GM12878 (cell line): ENCODE measurements at regions not wholly inside any gene's neighbourhood (a gene's known extent, or its start where the extent isn't known, plus 50 kb on each side); places are given as distances from the start of the nearest gene placed in this dataset.

ENCODE experiments used
- ATAC-seq: fragments of 200-7000 bp; cut with Tn5 transposase; 3 replicates; pipeline ENCODE4 v1.9.1; 2020; ENCODE audit warnings: mild to moderate bottlenecking, moderate library complexity
- BruUV-seq: library from RNA; stranded (reverse); fragments of 400-500 nt; replicated peaks from 2 replicates; lab custom pipeline; 2021; lab: Mats Ljungman, UMichigan
- CTCF ChIA-PET: fragments of 300-600 bp; sonication (Branson Sonifier 250); formaldehyde crosslinking; extraction: SDS; loops from one replicate; lab custom pipeline; 2021; ENCODE audit warnings: inconsistent platforms; lab: Yijun Ruan, JAX
- POLR2A ChIA-PET: fragments of 350-600 bp; formaldehyde crosslinking; extraction: SDS; loops from one replicate; lab custom pipeline; 2021; ENCODE audit warnings: inconsistent platforms; lab: Charles Lee
- RAD21 ChIA-PET: fragments of 300-600 bp; sonication (Branson Sonifier 250); formaldehyde crosslinking; loops from one replicate; lab custom pipeline; 2023; ENCODE audit warnings: antibody characterized with exemption; ENCODE audit not compliant: unreplicated experiment; lab: Charles Lee
- SMC1A ChIA-PET: fragments of 300-600 bp; sonication (Branson Sonifier 250); formaldehyde crosslinking; loops from one replicate; lab custom pipeline; 2023; ENCODE audit not compliant: unreplicated experiment, uncharacterized antibody; lab: Charles Lee
- DNase-seq: peaks from one replicate; pipeline ENCODE4 v3.0.0-alpha.2; 2011; ENCODE audit warnings: low read depth, low spot score
- FAIRE-seq: peaks from 3 replicates; lab custom pipeline; 2011; peaks lifted over from hg19 to GRCh38; lab: Jason Lieb, UNC
- H2AFZ ChIP-seq: 2 replicates; pipeline ENCODE4 v1.6.0; 2011; ENCODE audit warnings: low read depth, low read length, control low read depth; ENCODE audit not compliant: control insufficient read depth
- H3K27ac ChIP-seq: 2 replicates; pipeline ENCODE4 v1.5.1; 2011; ENCODE audit warnings: control low read depth; ENCODE audit not compliant: control insufficient read depth, insufficient read depth
- H3K27me3 ChIP-seq, 2 experiments: replicated peaks in 1 of 2; 2 replicates each; pipeline versions ENCODE4 v1.6.0 to v1.6.1; 2011; ENCODE audit warnings: low read length in 1 of 2; ENCODE audit not compliant: control insufficient read depth in 2 of 2, insufficient read depth in 2 of 2
- H3K36me3 ChIP-seq, 2 experiments: 2 replicates each; pipeline ENCODE4 v1.5.1; 2011; ENCODE audit warnings: low read length in 1 of 2; ENCODE audit not compliant: control insufficient read depth in 2 of 2, insufficient read depth in 2 of 2
- H3K4me1 ChIP-seq: 2 replicates; pipeline ENCODE4 v1.6.1; 2011; ENCODE audit warnings: mild to moderate bottlenecking, low read length, moderate library complexity, mixed read lengths; ENCODE audit not compliant: control insufficient read depth, insufficient read depth
- H3K4me2 ChIP-seq: 2 replicates; pipeline ENCODE4 v1.6.0; 2011; ENCODE audit warnings: control low read depth; ENCODE audit not compliant: control insufficient read depth, insufficient read depth
- H3K4me3 ChIP-seq: fragments of 200-600 bp; sonication (generic); 2 replicates; pipeline ENCODE4 v1.5.1; 2016
- H3K79me2 ChIP-seq: 2 replicates; pipeline ENCODE4 v1.6.0; 2011; ENCODE audit warnings: low read length; ENCODE audit not compliant: control insufficient read depth, insufficient read depth
- H3K9ac ChIP-seq: 2 replicates; pipeline ENCODE4 v1.8.0; 2011; ENCODE audit warnings: low read length, control low read depth, mixed read lengths; ENCODE audit not compliant: control insufficient read depth, insufficient read depth
- H3K9me3 ChIP-seq: replicated peaks from 3 replicates; pipeline ENCODE4 v1.5.1; 2011; ENCODE audit warnings: mild to moderate bottlenecking, low read length; ENCODE audit not compliant: control insufficient read depth, insufficient read depth
- H4K20me1 ChIP-seq: 2 replicates; pipeline ENCODE4 v1.6.0; 2011; ENCODE audit not compliant: control insufficient read depth, insufficient read depth
- CHD4 ChIP-seq: fragments of 200-600 bp; sonication (generic); IDR thresholded peaks from 2 replicates; pipeline ENCODE4 v1.6.1; 2016; ENCODE audit warnings: mild to moderate bottlenecking
- ETV6 ChIP-seq, 2 experiments: fragments of 450-650 bp in 1 of 2; IDR thresholded peaks in 1 of 2; conservative IDR thresholded peaks in 1 of 2; 2 replicates each; pipeline ENCODE4 v1.6.1; 2014; ENCODE audit warnings: antibody characterized with exemption in 1 of 2, borderline replicate concordance in 1 of 2, low read depth in 1 of 2, mild to moderate bottlenecking in 1 of 2, moderate library complexity in 1 of 2
- FOXK2 ChIP-seq: fragments of 450-650 bp; IDR thresholded peaks from 2 replicates; pipeline ENCODE4 v1.6.1; 2017; ENCODE audit warnings: mild to moderate bottlenecking, moderate library complexity
- NFXL1 ChIP-seq: fragments of 450-650 bp; IDR thresholded peaks from 2 replicates; pipeline ENCODE4 v1.6.1; 2017; ENCODE audit warnings: antibody characterized with exemption, mild to moderate bottlenecking, borderline replicate concordance
- NFYA ChIP-seq: IDR thresholded peaks from 2 replicates; pipeline ENCODE4 v1.6.1; 2011; ENCODE audit warnings: low read depth, mild to moderate bottlenecking, low read length, improper control_type of control experiment, borderline replicate concordance
- POLR2AphosphoS5 ChIP-seq: IDR thresholded peaks from 2 replicates; pipeline ENCODE4 v1.6.1; 2011; ENCODE audit warnings: mild to moderate bottlenecking, low read length, inconsistent platforms
- STAT3 ChIP-seq: IDR thresholded peaks from 2 replicates; pipeline ENCODE4 v1.6.1; 2011; ENCODE audit warnings: low read depth, low read length, improper control_type of control experiment
- TARDBP ChIP-seq: IDR thresholded peaks from 2 replicates; pipeline ENCODE4 v1.6.1; 2016; ENCODE audit warnings: borderline replicate concordance
- WGBS: methylation state at CpG from one replicate; pipeline ENCODE4 v1.1.6; 2016; ENCODE audit warnings: low lambda C conversion rate; ENCODE audit not compliant: insufficient replicate concordance, insufficient coverage; ENCODE audit errors: missing lambda C conversion rate; 5-methylcytosine and 5-hydroxymethylcytosine counted together
- in situ Hi-C: fragments of 300-500 bp; cut with MboI; formaldehyde crosslinking; loops from 9 replicates; pipeline ENCODE4 v1.14.3; 2018; ENCODE audit warnings: mixed read lengths
- intact Hi-C: fragments of 100-400 bp; cut with micrococcal nuclease; formaldehyde crosslinking; loops from one replicate; pipeline ENCODE4 v1.14.2; 2022; ENCODE audit not compliant: unreplicated experiment

- TF ChIP-seq NFYA: no peak
- TF ChIP-seq FOXK2: no peak
- TF ChIP-seq NFXL1: no peak
- TF ChIP-seq POLR2AphosphoS5: no peak
- no peak for TF ChIP-seq CHD4
- TF ChIP-seq STAT3: no peak
- TF ChIP-seq TARDBP: no peak
- no peak for TF ChIP-seq ETV6 (conservative IDR thresholded peaks at IDR 0.05 in 1 of 2, IDR thresholded peaks at IDR 0.05 in 1 of 2; ENCODE audit: borderline replicate concordance in 1 of 2, low read depth in 1 of 2)
- intact Hi-C loops (no loop called here), in situ Hi-C loops (no loop called here)
- ChIA-PET RAD21 (no interaction called here), POLR2A (interaction anchor here (0.6 kb wide), 1 partner anchor 1469 kb away, joined by 5 read pairs; no protein-coding TSS in a partner anchor), CTCF (interaction anchor here (1.1 to 1.4 kb wide), 2 partner anchors 12 to 329 kb away, joined by 3 read pairs; no protein-coding TSS in a partner anchor), SMC1A (interaction anchor here (0.8 kb wide), 1 partner anchor 11 kb away, joined by 5 read pairs; no protein-coding TSS in a partner anchor)
- no TSS peak for BruUV-seq
- Histone ChIP-seq H3K4me1 (no peaks in the 10 kb centered on the region), H3K9me3 (no peaks in the 10 kb centered on the region), H3K4me3 (no peak overlapping the region), H2AFZ (no peak overlapping the region), H3K79me2 (no peaks in the 10 kb centered on the region), H3K27ac (no peak overlapping the region), H3K36me3 (no peaks in the 10 kb centered on the region), H3K4me2 (no peak overlapping the region), H3K9ac (no peak overlapping the region), H4K20me1 (no peaks in the 10 kb centered on the region), H3K27me3 (no peaks in the 10 kb centered on the region; a peak in 1 of 4 replicates)
- DNase-seq: no peak
- FAIRE-seq: no peak
- WGBS: 48% methylated on average over 12 of the region's 12 CpGs
- no peak for ATAC-seq
Observed at GRCh38 chr6:134502614-134503549, 185.0 kb upstream of the SGK1 start.
